Smooth muscle cell (in vitro differentiated cells): ENCODE measurements at regions not wholly inside any gene's neighbourhood (a gene's known extent, or its start where the extent isn't known, plus 50 kb on each side); places are given as distances from the start of the nearest gene placed in this dataset.

Source experiments
- DNase-seq: peaks from one replicate; lab custom pipeline; 2025; ENCODE audit not compliant: unreplicated experiment; lab: John Stamatoyannopoulos, UW
- H2AFZ ChIP-seq: fragments of 200-600 bp; sonication (generic); 2 replicates; pipeline ENCODE4 v1.6.0; 2016; ENCODE audit warnings: antibody characterized with exemption, low read depth, mild to moderate bottlenecking
- H3F3A ChIP-seq: fragments of 200-600 bp; sonication (generic); 2 replicates; pipeline ENCODE4 v1.6.0; 2017; ENCODE audit warnings: antibody characterized with exemption, low read depth
- H3K27ac ChIP-seq: fragments of 200-600 bp; sonication (generic); 2 replicates; pipeline ENCODE4 v1.5.1; 2016; ENCODE audit warnings: low read depth, mild to moderate bottlenecking
- H3K27me3 ChIP-seq: fragments of 200-600 bp; sonication (generic); 2 replicates; pipeline ENCODE4 v1.6.1; 2016; ENCODE audit warnings: low read depth, mild to moderate bottlenecking
- H3K36me3 ChIP-seq: fragments of 200-600 bp; sonication (generic); 2 replicates; pipeline ENCODE4 v1.5.1; 2016; ENCODE audit warnings: low read depth
- H3K4me1 ChIP-seq: fragments of 200-600 bp; sonication (generic); 2 replicates; pipeline ENCODE4 v1.5.1; 2016; ENCODE audit warnings: low read depth
- H3K4me2 ChIP-seq: fragments of 200-600 bp; sonication (generic); 2 replicates; pipeline ENCODE4 v1.6.0; 2016; ENCODE audit warnings: mild to moderate bottlenecking
- H3K4me3 ChIP-seq: fragments of 200-600 bp; sonication (generic); 2 replicates; pipeline ENCODE4 v1.5.1; 2016; ENCODE audit warnings: mild to moderate bottlenecking
- H3K79me2 ChIP-seq: fragments of 200-600 bp; sonication (generic); 2 replicates; pipeline ENCODE4 v1.6.0; 2016; ENCODE audit warnings: low read depth, mild to moderate bottlenecking
- H3K9ac ChIP-seq: fragments of 200-600 bp; sonication (generic); 2 replicates; pipeline ENCODE4 v1.6.0; 2016; ENCODE audit warnings: low read depth
- H3K9me3 ChIP-seq: fragments of 200-600 bp; sonication (generic); replicated peaks from 2 replicates; pipeline ENCODE4 v1.5.1; 2016; ENCODE audit warnings: low read depth
- H4K20me1 ChIP-seq: fragments of 200-600 bp; sonication (generic); 2 replicates; pipeline ENCODE4 v1.6.0; 2016; ENCODE audit warnings: low read depth
- CTCF ChIP-seq: fragments of 200-600 bp; sonication (generic); IDR thresholded peaks from 2 replicates; pipeline ENCODE4 v1.5.1; 2017; ENCODE audit warnings: borderline replicate concordance, mild to moderate bottlenecking, antibody characterized with exemption; ENCODE audit not compliant: insufficient read depth, poor library complexity, severe bottlenecking
- WGBS: methylation state at CpG from one replicate; pipeline ENCODE4 v1.1.7; 2016; ENCODE audit warnings: low lambda C conversion rate; 5-methylcytosine and 5-hydroxymethylcytosine counted together

- no peak overlapping the region for H3K9ac ChIP-seq
- H3K4me3 ChIP-seq = no peak overlapping the region
- DNase-seq = no peak
- H3K9me3 ChIP-seq = no peaks in the 10 kb centered on the region
- H3F3A ChIP-seq = no peaks in the 10 kb centered on the region
- no peaks in the 10 kb centered on the region for H3K79me2 ChIP-seq
- no peak overlapping the region for H3K27ac ChIP-seq
- 62% methylated on average over 2 of the region's 2 CpGs for WGBS
- TF ChIP-seq CTCF = peak; percentile 16
- no peaks in the 10 kb centered on the region for H3K27me3 ChIP-seq
- no peak overlapping the region for H2AFZ ChIP-seq
- H4K20me1 ChIP-seq = no peaks in the 10 kb centered on the region
- H3K36me3 ChIP-seq = no peaks in the 10 kb centered on the region
- H3K4me2 ChIP-seq = no peak overlapping the region
- H3K4me1 ChIP-seq = no peaks in the 10 kb centered on the region
Measured at GRCh38 chr5:62791059-62791458, 212.4 kb downstream of the LRRC70 start.

- Histone ChIP-seq H3K27ac (no peak overlapping the region), H3K9me3 (no peaks in the 10 kb centered on the region), H3K4me3 (no peak overlapping the region), H2AFZ (no peak overlapping the region), H3K79me2 (no peaks in the 10 kb centered on the region), H3K27me3 (no peaks in the 10 kb centered on the region), H4K20me1 (no peaks in the 10 kb centered on the region), H3K9ac (no peak overlapping the region), H3K4me1 (no peaks in the 10 kb centered on the region), H3K36me3 (no peaks in the 10 kb centered on the region), H3K4me2 (no peak overlapping the region), H3F3A (no peaks in the 10 kb centered on the region)
- no peak for DNase-seq
- WGBS = 57% methylated on average over 1 of the region's 1 CpG
- no peak for TF ChIP-seq CTCF
Measured at GRCh38 chr5:62790348-62790747, 211.7 kb downstream of the LRRC70 start.

- Histone ChIP-seq H2AFZ (no peak overlapping the region), H3K4me3 (no peak overlapping the region), H3K27ac (no peak overlapping the region), H3K36me3 (no peaks in the 10 kb centered on the region), H3K4me2 (no peak overlapping the region), H3K9me3 (no peaks in the 10 kb centered on the region), H4K20me1 (no peaks in the 10 kb centered on the region), H3K9ac (no peak overlapping the region), H3K4me1 (no peaks in the 10 kb centered on the region), H3F3A (no peaks in the 10 kb centered on the region), H3K79me2 (no peaks in the 10 kb centered on the region), H3K27me3 (no peaks in the 10 kb centered on the region)
- no peak for DNase-seq
- WGBS = 78% methylated on average over 1 of the region's 1 CpG
- TF ChIP-seq CTCF = no peak
Measured at GRCh38 chr5:62786099-62786498, 207.5 kb downstream of the LRRC70 start.

- H3K9ac ChIP-seq = no peak overlapping the region
- no peak overlapping the region for H3K4me3 ChIP-seq
- no peaks in the 10 kb centered on the region for H3K79me2 ChIP-seq
- H3K9me3 ChIP-seq = no peaks in the 10 kb centered on the region
- no peak overlapping the region for H3K27ac ChIP-seq
- no peaks in the 10 kb centered on the region for H3K36me3 ChIP-seq
- WGBS = 96% methylated on average over 6 of the region's 6 CpGs
- no peak for DNase-seq
- H3F3A ChIP-seq = no peaks in the 10 kb centered on the region
- no peaks in the 10 kb centered on the region for H4K20me1 ChIP-seq
- H3K27me3 ChIP-seq = no peaks in the 10 kb centered on the region
- H3K4me2 ChIP-seq = no peak overlapping the region
- no peaks in the 10 kb centered on the region for H3K4me1 ChIP-seq
- H2AFZ ChIP-seq = no peak overlapping the region
- TF ChIP-seq CTCF = no peak
Measured at GRCh38 chr5:62785588-62785987, 207.0 kb downstream of the LRRC70 start.
